NOMO-1 treated with DMSO at 0.1 percent for 48 hours (cell line): ENCODE measurements at regions not wholly inside any gene's neighbourhood (a gene's known extent, or its start where the extent isn't known, plus 50 kb on each side); places are given as distances from the start of the nearest gene placed in this dataset.
A peak's percentile ranks its signal among the peaks of the same experiment; 100 is the strongest.

ENCODE experiments used
- DNase-seq: peaks from one replicate; lab custom pipeline; 2025; ENCODE audit not compliant: unreplicated experiment; lab: John Stamatoyannopoulos, UW

- DNase-seq = no peak
Observed at GRCh38 chr17:34527908-34528470, 51.4 kb upstream of the TMEM132E start.

DNA sequence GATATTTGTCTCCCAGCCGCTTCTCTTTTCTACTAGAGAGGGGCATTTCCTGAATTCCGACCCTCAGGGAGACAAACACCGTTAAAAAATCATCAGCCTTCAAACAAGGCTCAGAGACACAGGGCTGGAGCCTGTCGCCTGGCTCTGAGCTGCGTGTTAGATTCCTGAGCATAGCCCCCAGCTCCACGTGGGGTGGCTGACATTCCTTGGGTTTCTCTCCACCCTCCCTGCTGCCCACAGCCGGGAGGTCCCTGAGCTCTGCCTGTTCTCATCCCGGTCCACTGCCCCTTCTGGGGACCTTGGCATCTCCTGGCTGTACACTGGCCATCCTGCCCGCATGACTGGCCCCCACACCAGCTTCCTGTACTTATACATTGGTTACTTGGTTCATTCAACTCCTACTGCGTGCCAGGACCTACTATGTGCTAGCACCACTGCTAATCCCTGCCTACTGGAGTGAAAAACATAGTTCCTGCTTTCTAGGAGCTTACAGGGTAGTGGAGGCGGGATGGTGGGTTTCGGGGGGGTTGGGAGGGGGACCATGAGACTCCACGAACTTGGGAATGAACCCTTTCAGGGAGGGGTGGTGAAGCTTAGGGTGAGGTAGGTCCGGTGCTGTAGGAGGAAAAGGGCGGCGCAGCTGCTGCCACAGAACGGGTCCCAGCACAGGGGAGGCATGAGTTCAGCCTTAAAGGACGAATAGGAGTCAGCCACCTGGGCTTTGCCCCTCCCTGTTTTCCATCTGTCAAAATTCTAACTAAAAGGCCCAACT is 52.1 kb upstream of the TMEM132E start:
- no peak for DNase-seq

- DNase-seq = no peak
Observed at GRCh38 chr17:34525651-34526050, 53.7 kb upstream of the TMEM132E start.

DNA sequence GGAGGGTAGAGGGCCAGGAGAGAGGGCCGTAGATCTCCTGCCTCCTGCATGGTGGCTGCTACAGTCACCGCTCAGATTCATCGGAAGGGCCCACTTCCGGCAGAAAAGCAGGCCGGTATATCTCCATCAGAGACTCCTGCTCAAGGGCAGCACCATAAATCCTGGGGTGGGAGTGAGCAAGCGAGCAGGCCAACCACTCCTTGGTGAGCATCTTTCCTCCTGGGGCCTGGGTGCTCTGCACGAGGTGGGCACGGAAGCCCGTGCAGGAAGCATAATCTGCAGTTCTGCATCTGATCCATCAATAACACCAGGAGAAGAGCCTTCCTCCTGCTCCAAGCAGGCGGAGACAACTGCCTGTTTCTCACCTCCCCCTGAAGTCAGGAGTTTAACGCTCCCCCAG is 57.4 kb upstream of the TMEM132E start:
- DNase-seq = no peak

GRCh38 chr17:34519282-34519681 is 60.1 kb upstream of the TMEM132E start:
- DNase-seq = no peak

GRCh38 chr17:34517406-34517805 is 62.0 kb upstream of the TMEM132E start:
- DNase-seq = no peak

GRCh38 chr17:34511931-34512330 is 67.5 kb upstream of the TMEM132E start:
- DNase-seq = no peak

- DNase-seq = no peak
Observed at GRCh38 chr17:34511265-34511664, 68.1 kb upstream of the TMEM132E start.

DNA sequence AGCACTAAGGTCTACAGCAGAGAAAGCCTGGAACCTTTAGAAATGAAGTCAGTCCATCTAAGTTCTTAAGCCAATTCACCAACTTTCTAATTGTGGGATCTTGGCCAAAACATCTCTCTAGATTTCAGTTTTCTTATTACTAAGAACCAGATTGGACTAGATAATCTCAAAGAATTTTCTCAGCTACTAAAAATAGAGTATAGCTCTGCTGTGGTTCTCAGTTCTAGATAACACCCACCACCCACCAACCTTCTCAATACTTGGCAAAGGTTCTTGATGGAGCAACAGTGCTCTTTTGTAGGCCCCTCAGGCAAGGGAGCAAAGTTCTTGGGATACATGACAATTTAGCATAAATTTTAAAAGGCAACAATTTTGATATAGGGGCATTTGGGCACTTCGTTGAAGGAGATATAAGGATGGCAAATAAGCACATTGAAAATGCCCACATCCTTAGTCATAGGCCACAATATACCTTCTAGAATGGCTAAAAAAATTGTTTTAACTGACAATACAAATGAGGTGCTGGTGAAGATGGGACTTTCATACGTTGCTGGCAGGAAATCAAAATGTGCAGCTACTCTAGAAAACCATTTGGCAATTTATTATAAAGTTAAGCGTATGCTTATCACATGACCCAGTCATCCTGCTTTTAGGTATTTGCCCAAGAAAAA is 74.4 kb upstream of the TMEM132E start:
- DNase-seq = no peak

GRCh38 chr17:34503528-34504195 is 75.7 kb upstream of the TMEM132E start:
- peak; percentile 17 for DNase-seq

- DNase-seq = no peak
Observed at GRCh38 chr17:34502426-34502825, 77.0 kb upstream of the TMEM132E start.

DNA sequence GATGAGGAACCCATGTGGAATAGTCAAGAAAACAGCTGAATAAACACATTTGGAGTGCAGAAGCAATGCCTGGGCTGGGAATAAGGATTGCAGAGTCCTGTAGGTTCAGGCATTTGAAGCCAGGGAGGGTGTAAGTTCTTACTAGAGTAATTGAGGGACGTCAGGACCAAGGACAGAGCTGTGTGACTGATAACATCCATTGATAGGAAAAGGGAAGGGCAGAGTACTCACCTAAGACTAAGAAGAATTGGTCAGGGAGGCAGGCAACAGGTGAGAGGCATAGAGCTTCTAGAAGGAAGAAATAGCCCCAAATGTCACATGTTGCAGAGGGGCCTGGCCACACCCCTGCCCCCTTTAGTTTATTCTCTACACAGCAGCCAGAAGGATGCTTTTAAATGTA is 79.8 kb upstream of the TMEM132E start:
- DNase-seq = peak; percentile 38

- no peak for DNase-seq
Observed at GRCh38 chr17:34493917-34494316, 85.5 kb upstream of the TMEM132E start.

DNA sequence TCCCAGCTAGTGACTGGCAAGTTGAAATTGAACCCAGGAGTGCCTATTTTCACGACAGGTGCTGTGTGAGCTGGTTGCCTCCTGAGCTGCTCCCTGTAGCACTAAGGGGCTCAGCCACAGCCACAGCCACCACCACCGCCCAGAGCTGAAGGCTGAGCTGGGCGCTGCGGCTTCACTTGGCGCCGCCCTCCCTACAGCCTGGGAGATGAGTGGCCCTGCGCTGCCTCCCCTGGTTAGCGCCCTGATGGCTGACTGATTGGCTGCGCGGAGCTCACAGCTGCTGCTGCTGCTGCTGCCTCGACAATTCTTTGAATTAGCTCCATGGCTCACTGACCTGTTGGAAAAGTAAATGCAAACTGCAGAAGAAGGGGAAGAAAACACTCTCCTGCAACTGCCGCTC is 91.8 kb upstream of the TMEM132E start:
- DNase-seq = no peak

- DNase-seq = no peak
Observed at GRCh38 chr17:34486761-34487160, 92.6 kb upstream of the TMEM132E start.

GRCh38 chr17:34485999-34486398 is 93.4 kb upstream of the TMEM132E start:
- peak; percentile 94 for DNase-seq

DNA sequence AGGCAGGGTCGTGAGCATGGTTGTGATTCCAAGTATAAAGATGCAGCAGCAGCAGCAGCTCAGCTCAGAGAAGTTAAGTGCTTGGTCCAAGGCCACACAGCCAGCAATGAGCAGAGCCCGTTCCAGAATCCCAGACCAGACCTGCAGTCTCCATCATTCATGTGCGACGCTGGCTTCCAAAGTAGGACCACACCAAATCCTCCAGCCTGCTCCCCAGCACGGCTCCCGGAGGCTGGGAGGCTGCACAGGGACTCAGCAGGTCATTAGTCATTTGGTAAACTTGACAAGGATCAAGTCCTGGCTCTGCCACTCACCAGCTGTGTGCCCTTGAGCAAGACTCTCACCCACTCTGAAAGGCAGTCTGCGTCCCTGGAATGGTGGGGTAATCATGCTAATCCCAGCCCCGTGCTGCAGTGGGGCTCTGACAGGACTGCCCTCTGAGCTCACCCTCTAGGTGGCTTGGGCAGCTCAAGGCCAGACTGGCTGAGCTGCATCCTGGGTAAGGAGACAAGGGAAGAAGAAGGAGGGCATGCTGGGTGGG is 95.1 kb upstream of the TMEM132E start:
- no peak for DNase-seq

DNA sequence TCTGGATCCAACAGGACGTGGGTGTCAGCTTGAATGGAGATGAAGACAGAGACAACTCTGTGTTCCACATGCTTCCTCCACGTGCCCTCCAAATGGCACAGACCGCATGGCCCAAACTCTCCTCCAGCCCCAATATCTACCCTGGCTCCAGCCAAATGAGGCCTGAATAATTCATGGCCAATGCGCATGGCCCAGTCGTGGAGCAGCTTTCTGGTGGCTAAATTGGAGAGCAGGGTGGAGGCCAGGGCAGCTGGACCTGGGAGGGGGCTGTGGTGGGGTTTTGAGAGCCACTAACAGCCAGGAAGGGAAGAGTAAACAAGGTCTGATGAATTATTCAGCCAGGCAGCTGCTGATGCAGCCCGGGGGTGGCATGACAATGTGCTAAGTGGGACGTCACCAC is 96.7 kb upstream of the TMEM132E start:
- DNase-seq = no peak

GRCh38 chr17:34481779-34482178 is 97.6 kb upstream of the TMEM132E start:
- DNase-seq = no peak

- no peak for DNase-seq
Observed at GRCh38 chr17:34479371-34479770, 100.0 kb upstream of the TMEM132E start.

GRCh38 chr17:34478244-34478643 is 101.1 kb upstream of the TMEM132E start:
- DNase-seq = no peak

- DNase-seq = no peak
Observed at GRCh38 chr17:34475296-34475695, 104.1 kb upstream of the TMEM132E start.
